ENCODE measurements at regions not wholly inside any gene's neighbourhood (a gene's known extent, or its start where the extent isn't known, plus 50 kb on each side); places are given as distances from the start of the nearest gene placed in this dataset.

- Histone ChIP-seq H3K27ac (ENCODE audit: insufficient read depth, low read length, poor library complexity, severe bottlenecking) (no peak overlapping the region), H3K4me1 (ENCODE audit: control insufficient read depth, insufficient read depth, low read length, poor library complexity, severe bottlenecking) (no peaks in the 10 kb centered on the region), H3K36me3 (ENCODE audit: control insufficient read depth, insufficient read depth, low read length) (no peaks in the 10 kb centered on the region), H3K9me3 (ENCODE audit: control insufficient read depth in 2 of 2, low read length in 2 of 2) (no peaks in the 10 kb centered on the region), H3K4me3 (ENCODE audit: low read depth, low read length) (no peak overlapping the region), H3K27me3 (ENCODE audit: control insufficient read depth, insufficient read depth, low read length) (no peaks in the 10 kb centered on the region)
- DNase-seq (no peak), ATAC-seq (ENCODE audit: low read depth in 2 of 2) (no peak)
- no peak overlapping the region for H3K27ac Mint-ChIP-seq
- no peak overlapping the region for H3K4me3 Mint-ChIP-seq
- H3K9me3 Mint-ChIP-seq = peaks cover 0 to 5% (median 0%) of the 10 kb centered on the region in 7 donors
- H3K27me3 Mint-ChIP-seq = no peaks in the 10 kb centered on the region
- no peaks in the 10 kb centered on the region for H3K36me3 Mint-ChIP-seq
- H3K4me1 Mint-ChIP-seq = peaks cover 0 to 4% (median 0%) of the 10 kb centered on the region in 4 donors
Measured at GRCh38 chr10:3409928-3410327, 237.3 kb upstream of the PITRM1 start.

GRCh38 chr10:3408603-3409365 is 236.2 kb upstream of the PITRM1 start:
- H3K4me3 ChIP-seq (ENCODE audit: low read depth, low read length) = no peak overlapping the region
- H3K27ac Mint-ChIP-seq = no peak overlapping the region
- DNase-seq = no peak
- H3K4me3 Mint-ChIP-seq = no peak overlapping the region
- H3K36me3 ChIP-seq (ENCODE audit: control insufficient read depth, insufficient read depth, low read length) = no peaks in the 10 kb centered on the region
- no peaks in the 10 kb centered on the region for H3K4me1 ChIP-seq (ENCODE audit: control insufficient read depth, insufficient read depth, low read length, poor library complexity, severe bottlenecking)
- H3K36me3 Mint-ChIP-seq = no peaks in the 10 kb centered on the region
- H3K27ac ChIP-seq (ENCODE audit: insufficient read depth, low read length, poor library complexity, severe bottlenecking) = no peak overlapping the region
- no peak for ATAC-seq (ENCODE audit: low read depth in 2 of 2)
- peaks cover 0 to 5% (median 0%) of the 10 kb centered on the region in 7 donors for H3K9me3 Mint-ChIP-seq
- peaks cover 0 to 4% (median 0%) of the 10 kb centered on the region in 4 donors for H3K4me1 Mint-ChIP-seq
- H3K9me3 ChIP-seq (ENCODE audit: control insufficient read depth in 2 of 2, low read length in 2 of 2) = no peaks in the 10 kb centered on the region
- H3K27me3 Mint-ChIP-seq = no peaks in the 10 kb centered on the region
- no peaks in the 10 kb centered on the region for H3K27me3 ChIP-seq (ENCODE audit: control insufficient read depth, insufficient read depth, low read length)

- Mint-ChIP-seq H3K4me1 (peaks cover 0 to 4% (median 0%) of the 10 kb centered on the region in 4 donors), H3K4me3 (no peak overlapping the region), H3K9me3 (peaks cover 0 to 5% (median 0%) of the 10 kb centered on the region in 7 donors), H3K27ac (no peak overlapping the region), H3K36me3 (no peaks in the 10 kb centered on the region), H3K27me3 (peaks cover 5% of the 10 kb centered on the region)
- Histone ChIP-seq H3K4me1 (ENCODE audit: control insufficient read depth, insufficient read depth, low read length, poor library complexity, severe bottlenecking) (no peaks in the 10 kb centered on the region), H3K27me3 (ENCODE audit: control insufficient read depth, insufficient read depth, low read length) (no peaks in the 10 kb centered on the region), H3K27ac (ENCODE audit: insufficient read depth, low read length, poor library complexity, severe bottlenecking) (no peak overlapping the region), H3K9me3 (ENCODE audit: control insufficient read depth in 2 of 2, low read length in 2 of 2) (no peaks in the 10 kb centered on the region), H3K4me3 (ENCODE audit: low read depth, low read length) (no peak overlapping the region), H3K36me3 (ENCODE audit: control insufficient read depth, insufficient read depth, low read length) (no peaks in the 10 kb centered on the region)
- ATAC-seq (ENCODE audit: low read depth in 2 of 2) (no peak), DNase-seq (no peak)
Measured at GRCh38 chr10:3407208-3407607, 234.6 kb upstream of the PITRM1 start.

GRCh38 chr10:3406556-3406955 is 234.0 kb upstream of the PITRM1 start:
- ATAC-seq (ENCODE audit: low read depth in 2 of 2) = no peak
- Histone ChIP-seq H3K4me3 (ENCODE audit: low read depth, low read length) (no peak overlapping the region), H3K27ac (ENCODE audit: insufficient read depth, low read length, poor library complexity, severe bottlenecking) (no peak overlapping the region), H3K9me3 (ENCODE audit: control insufficient read depth in 2 of 2, low read length in 2 of 2) (no peaks in the 10 kb centered on the region), H3K27me3 (ENCODE audit: control insufficient read depth, insufficient read depth, low read length) (no peaks in the 10 kb centered on the region), H3K4me1 (ENCODE audit: control insufficient read depth, insufficient read depth, low read length, poor library complexity, severe bottlenecking) (no peaks in the 10 kb centered on the region), H3K36me3 (ENCODE audit: control insufficient read depth, insufficient read depth, low read length) (no peaks in the 10 kb centered on the region)
- H3K36me3 Mint-ChIP-seq = no peaks in the 10 kb centered on the region
- H3K4me1 Mint-ChIP-seq = peaks cover 0 to 4% (median 0%) of the 10 kb centered on the region in 4 donors
- H3K27me3 Mint-ChIP-seq = peaks cover 8% of the 10 kb centered on the region
- no peak overlapping the region for H3K4me3 Mint-ChIP-seq
- DNase-seq = no peak
- H3K27ac Mint-ChIP-seq = no peak overlapping the region
- H3K9me3 Mint-ChIP-seq = peaks cover 0 to 5% (median 0%) of the 10 kb centered on the region in 7 donors

GRCh38 chr10:3404381-3404780 is 231.8 kb upstream of the PITRM1 start:
- H3K4me3 Mint-ChIP-seq = no peak overlapping the region

GRCh38 chr10:3402187-3402751 is 229.7 kb upstream of the PITRM1 start:
- Mint-ChIP-seq H3K27ac (no peak overlapping the region), H3K27me3 (peaks cover 14% of the 10 kb centered on the region), H3K9me3 (no peaks in the 10 kb centered on the region), H3K4me1 (no peaks in the 10 kb centered on the region), H3K4me3 (no peak overlapping the region), H3K36me3 (no peaks in the 10 kb centered on the region)
- Histone ChIP-seq H3K27ac (ENCODE audit: insufficient read depth, low read length, poor library complexity, severe bottlenecking) (no peak overlapping the region), H3K4me1 (ENCODE audit: control insufficient read depth, insufficient read depth, low read length, poor library complexity, severe bottlenecking) (no peaks in the 10 kb centered on the region), H3K9me3 (ENCODE audit: control insufficient read depth in 2 of 2, low read length in 2 of 2) (no peaks in the 10 kb centered on the region), H3K27me3 (ENCODE audit: control insufficient read depth, insufficient read depth, low read length) (no peaks in the 10 kb centered on the region), H3K4me3 (ENCODE audit: low read depth, low read length) (no peak overlapping the region), H3K36me3 (ENCODE audit: control insufficient read depth, insufficient read depth, low read length) (no peaks in the 10 kb centered on the region)
- no peak for ATAC-seq (ENCODE audit: low read depth in 2 of 2)
- DNase-seq = no peak

More at GRCh38 chr10:3404381-3404780, 231.8 kb upstream of the PITRM1 start:
- Histone ChIP-seq H3K4me1 (ENCODE audit: control insufficient read depth, insufficient read depth, low read length, poor library complexity, severe bottlenecking) (no peaks in the 10 kb centered on the region), H3K27ac (ENCODE audit: insufficient read depth, low read length, poor library complexity, severe bottlenecking) (no peak overlapping the region), H3K27me3 (ENCODE audit: control insufficient read depth, insufficient read depth, low read length) (no peaks in the 10 kb centered on the region), H3K36me3 (ENCODE audit: control insufficient read depth, insufficient read depth, low read length) (no peaks in the 10 kb centered on the region), H3K4me3 (ENCODE audit: low read depth, low read length) (no peak overlapping the region), H3K9me3 (ENCODE audit: control insufficient read depth in 2 of 2, low read length in 2 of 2) (no peaks in the 10 kb centered on the region)
- Mint-ChIP-seq H3K27me3 (peaks cover 8% of the 10 kb centered on the region), H3K27ac (no peak overlapping the region), H3K4me1 (peaks cover 0 to 4% (median 0%) of the 10 kb centered on the region in 4 donors), H3K9me3 (no peaks in the 10 kb centered on the region), H3K36me3 (no peaks in the 10 kb centered on the region)
- ATAC-seq (ENCODE audit: low read depth in 2 of 2) = no peak
- DNase-seq = no peak

GRCh38 chr10:3401491-3401938 is 228.9 kb upstream of the PITRM1 start:
- H3K27ac ChIP-seq (ENCODE audit: insufficient read depth, low read length, poor library complexity, severe bottlenecking) = no peak overlapping the region
- no peaks in the 10 kb centered on the region for H3K36me3 Mint-ChIP-seq
- no peaks in the 10 kb centered on the region for H3K4me1 Mint-ChIP-seq

GRCh38 chr10:3400348-3400747 is 227.8 kb upstream of the PITRM1 start:
- H3K36me3 Mint-ChIP-seq = no peaks in the 10 kb centered on the region
- DNase-seq (no peak), ATAC-seq (ENCODE audit: low read depth in 2 of 2) (no peak)
- H3K4me1 Mint-ChIP-seq = no peaks in the 10 kb centered on the region
- H3K4me3 ChIP-seq (ENCODE audit: low read depth, low read length) = no peak overlapping the region
- no peaks in the 10 kb centered on the region for H3K9me3 Mint-ChIP-seq
- H3K36me3 ChIP-seq (ENCODE audit: control insufficient read depth, insufficient read depth, low read length) = no peaks in the 10 kb centered on the region
- no peak overlapping the region for H3K4me3 Mint-ChIP-seq
- no peak overlapping the region for H3K27ac Mint-ChIP-seq
- peaks cover 14% of the 10 kb centered on the region for H3K27me3 Mint-ChIP-seq
- H3K4me1 ChIP-seq (ENCODE audit: control insufficient read depth, insufficient read depth, low read length, poor library complexity, severe bottlenecking) = no peaks in the 10 kb centered on the region
- no peaks in the 10 kb centered on the region for H3K27me3 ChIP-seq (ENCODE audit: control insufficient read depth, insufficient read depth, low read length)
- H3K9me3 ChIP-seq (ENCODE audit: control insufficient read depth in 2 of 2, low read length in 2 of 2) = no peaks in the 10 kb centered on the region
- no peak overlapping the region for H3K27ac ChIP-seq (ENCODE audit: insufficient read depth, low read length, poor library complexity, severe bottlenecking)

More at GRCh38 chr10:3401491-3401938, 228.9 kb upstream of the PITRM1 start:
- Histone ChIP-seq H3K4me1 (ENCODE audit: control insufficient read depth, insufficient read depth, low read length, poor library complexity, severe bottlenecking) (no peaks in the 10 kb centered on the region), H3K9me3 (ENCODE audit: control insufficient read depth in 2 of 2, low read length in 2 of 2) (no peaks in the 10 kb centered on the region), H3K4me3 (ENCODE audit: low read depth, low read length) (no peak overlapping the region), H3K27me3 (ENCODE audit: control insufficient read depth, insufficient read depth, low read length) (no peaks in the 10 kb centered on the region), H3K36me3 (ENCODE audit: control insufficient read depth, insufficient read depth, low read length) (no peaks in the 10 kb centered on the region)
- H3K27ac Mint-ChIP-seq = no peak overlapping the region
- H3K9me3 Mint-ChIP-seq = no peaks in the 10 kb centered on the region
- no peak overlapping the region for H3K4me3 Mint-ChIP-seq
- no peak for DNase-seq
- peaks cover 14% of the 10 kb centered on the region for H3K27me3 Mint-ChIP-seq
- ATAC-seq (ENCODE audit: low read depth in 2 of 2) = no peak
